HCT116 (cell line): ENCODE measurements at regions not wholly inside any gene's neighbourhood (a gene's known extent, or its start where the extent isn't known, plus 50 kb on each side); places are given as distances from the start of the nearest gene placed in this dataset.

Source experiments
- POLR2AphosphoS5 ChIP-seq: IDR thresholded peaks from 2 replicates; pipeline ENCODE4 v1.6.1; 2011; ENCODE audit warnings: mild to moderate bottlenecking, low read depth, low read length, moderate library complexity
- TF ChIP-seq, protein P1 (sequence below), 3 experiments: fragments of 200-600 bp in 1 of 3; sonication (generic) in 1 of 3; IDR thresholded peaks in 2 of 3; conservative IDR thresholded peaks in 1 of 3; 2 replicates each; pipeline ENCODE4 v1.5.1; 2012 to 2017; ENCODE audit warnings: low read depth in 2 of 3, low read length in 2 of 3, antibody characterized with exemption in 1 of 3, borderline replicate concordance in 1 of 3, control low read depth in 1 of 3, mild to moderate bottlenecking in 1 of 3, mixed read lengths in 1 of 3, mixed run types in 1 of 3, moderate library complexity in 1 of 3; ENCODE audit not compliant: insufficient read depth in 1 of 3

- TF ChIP-seq, protein P1, sequence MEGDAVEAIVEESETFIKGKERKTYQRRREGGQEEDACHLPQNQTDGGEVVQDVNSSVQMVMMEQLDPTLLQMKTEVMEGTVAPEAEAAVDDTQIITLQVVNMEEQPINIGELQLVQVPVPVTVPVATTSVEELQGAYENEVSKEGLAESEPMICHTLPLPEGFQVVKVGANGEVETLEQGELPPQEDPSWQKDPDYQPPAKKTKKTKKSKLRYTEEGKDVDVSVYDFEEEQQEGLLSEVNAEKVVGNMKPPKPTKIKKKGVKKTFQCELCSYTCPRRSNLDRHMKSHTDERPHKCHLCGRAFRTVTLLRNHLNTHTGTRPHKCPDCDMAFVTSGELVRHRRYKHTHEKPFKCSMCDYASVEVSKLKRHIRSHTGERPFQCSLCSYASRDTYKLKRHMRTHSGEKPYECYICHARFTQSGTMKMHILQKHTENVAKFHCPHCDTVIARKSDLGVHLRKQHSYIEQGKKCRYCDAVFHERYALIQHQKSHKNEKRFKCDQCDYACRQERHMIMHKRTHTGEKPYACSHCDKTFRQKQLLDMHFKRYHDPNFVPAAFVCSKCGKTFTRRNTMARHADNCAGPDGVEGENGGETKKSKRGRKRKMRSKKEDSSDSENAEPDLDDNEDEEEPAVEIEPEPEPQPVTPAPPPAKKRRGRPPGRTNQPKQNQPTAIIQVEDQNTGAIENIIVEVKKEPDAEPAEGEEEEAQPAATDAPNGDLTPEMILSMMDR (IDR thresholded peaks at IDR 0.05 in 2 of 3, conservative IDR thresholded peaks at IDR 0.05 in 1 of 3; ENCODE audit: borderline replicate concordance in 1 of 3, insufficient read depth in 1 of 3, low read depth in 2 of 3, low read length in 2 of 3): no peak
- TF ChIP-seq POLR2AphosphoS5: no peak
Measured at GRCh38 chr10:131032329-131033165, 279.0 kb downstream of the TCERG1L start.
